PC-9 (cell line): ENCODE measurements at regions not wholly inside any gene's neighbourhood (a gene's known extent, or its start where the extent isn't known, plus 50 kb on each side); places are given as distances from the start of the nearest gene placed in this dataset.

ENCODE experiments used
- BruUV-seq: library from RNA; stranded (reverse); fragments of 400-500 nt; replicated peaks from 2 replicates; lab custom pipeline; 2021; lab: Mats Ljungman, UMichigan
- CTCF ChIA-PET: fragments of 300-600 bp; sonication (Branson Sonifier 250); formaldehyde crosslinking; loops from one replicate; lab custom pipeline; 2022; ENCODE audit warnings: antibody characterized with exemption; lab: Charles Lee
- POLR2A ChIA-PET: fragments of 300-600 bp; sonication (Branson Sonifier 250); formaldehyde crosslinking; loops from one replicate; lab custom pipeline; 2022; ENCODE audit warnings: antibody characterized with exemption; ENCODE audit not compliant: unreplicated experiment; lab: Charles Lee
- DNase-seq, 2 experiments: peaks; one replicate each; pipeline versions ENCODE4 v3.0.0 to v3.0.0-alpha.2; 2015 to 2022; ENCODE audit warnings: mixed read lengths in 1 of 2
- H2AFZ ChIP-seq: fragments of 200-600 bp; sonication (generic); 2 replicates; pipeline ENCODE4 v1.8.1; 2017; ENCODE audit warnings: antibody characterized with exemption
- H3F3A ChIP-seq: fragments of 200-600 bp; sonication (generic); 2 replicates; pipeline ENCODE4 v1.8.1; 2017; ENCODE audit warnings: antibody characterized with exemption, mild to moderate bottlenecking, low read depth; ENCODE audit not compliant: insufficient read depth
- H3K27ac ChIP-seq: fragments of 200-600 bp; sonication (generic); 2 replicates; pipeline ENCODE4 v1.6.1; 2016; ENCODE audit warnings: mixed run types
- H3K27me3 ChIP-seq: fragments of 200-600 bp; sonication (generic); 2 replicates; pipeline ENCODE4 v1.6.1; 2016; ENCODE audit warnings: low read depth, mixed run types; ENCODE audit not compliant: insufficient read depth
- H3K36me3 ChIP-seq: fragments of 200-600 bp; sonication (generic); 2 replicates; pipeline ENCODE4 v1.6.1; 2016; ENCODE audit warnings: low read depth, mixed run types
- H3K4me1 ChIP-seq: fragments of 200-600 bp; sonication (generic); replicated peaks from 2 replicates; pipeline ENCODE4 v1.6.1; 2016; ENCODE audit warnings: mixed run types; ENCODE audit not compliant: insufficient read depth
- H3K4me2 ChIP-seq: fragments of 200-600 bp; sonication (generic); 2 replicates; pipeline ENCODE4 v1.6.1; 2017; ENCODE audit warnings: mixed run types
- H3K4me3 ChIP-seq: fragments of 200-600 bp; sonication (generic); 2 replicates; pipeline ENCODE4 v1.6.1; 2016; ENCODE audit warnings: mixed run types
- H3K79me2 ChIP-seq: fragments of 200-600 bp; sonication (generic); 2 replicates; pipeline ENCODE4 v1.6.1; 2017; ENCODE audit warnings: low read depth, mixed run types
- H3K9me2 ChIP-seq: fragments of 200-600 bp; sonication (generic); 2 replicates; pipeline ENCODE4 v1.8.1; 2017; ENCODE audit warnings: mild to moderate bottlenecking; ENCODE audit not compliant: insufficient read depth
- H3K9me3 ChIP-seq: fragments of 200-600 bp; sonication (generic); 2 replicates; pipeline ENCODE4 v1.8.1; 2016; ENCODE audit warnings: low read depth; ENCODE audit not compliant: insufficient read depth
- H4K20me1 ChIP-seq: fragments of 200-600 bp; sonication (generic); 2 replicates; pipeline ENCODE4 v1.8.1; 2017; ENCODE audit not compliant: insufficient read depth
- EZH2 ChIP-seq: fragments of 200-600 bp; sonication (generic); IDR thresholded peaks from 2 replicates; pipeline ENCODE4 v1.8.0; 2017; ENCODE audit warnings: antibody characterized with exemption, low read depth
- intact Hi-C: fragments of 100-400 bp; cut with micrococcal nuclease; formaldehyde crosslinking; loops from one replicate; pipeline ENCODE4 v1.10.0; 2022; ENCODE audit not compliant: unreplicated experiment
- TF ChIP-seq, protein P1 (sequence below): fragments of 200-600 bp; sonication (generic); conservative IDR thresholded peaks from 2 replicates; pipeline ENCODE4 v1.6.1; 2017; ENCODE audit warnings: mixed run types, antibody characterized with exemption, mild to moderate bottlenecking, moderate library complexity

DNA sequence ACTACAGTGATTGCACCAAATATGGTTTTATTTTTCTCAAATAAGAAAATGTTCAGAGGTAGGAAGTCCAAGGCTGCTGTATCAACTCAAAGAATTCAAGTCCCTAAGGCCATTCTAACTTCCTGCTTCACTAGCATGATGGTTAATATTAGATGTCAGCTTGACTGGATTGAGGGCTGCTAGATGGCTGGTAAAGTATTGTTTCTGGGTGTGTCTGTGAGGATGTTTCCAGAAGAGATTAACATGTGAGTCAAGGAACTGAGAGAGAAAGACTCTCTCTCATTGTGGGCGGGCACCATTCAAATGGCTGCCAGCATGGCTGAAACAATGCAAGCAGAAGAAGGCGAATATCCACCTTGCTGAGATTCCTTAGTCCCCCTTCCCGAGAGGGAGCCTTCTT, 77.4 kb upstream of the NRBF2 start:
- no peak for DNase-seq
- Histone ChIP-seq H3K27me3 (no peaks in the 10 kb centered on the region), H3K9me3 (no peaks in the 10 kb centered on the region)

DNA sequence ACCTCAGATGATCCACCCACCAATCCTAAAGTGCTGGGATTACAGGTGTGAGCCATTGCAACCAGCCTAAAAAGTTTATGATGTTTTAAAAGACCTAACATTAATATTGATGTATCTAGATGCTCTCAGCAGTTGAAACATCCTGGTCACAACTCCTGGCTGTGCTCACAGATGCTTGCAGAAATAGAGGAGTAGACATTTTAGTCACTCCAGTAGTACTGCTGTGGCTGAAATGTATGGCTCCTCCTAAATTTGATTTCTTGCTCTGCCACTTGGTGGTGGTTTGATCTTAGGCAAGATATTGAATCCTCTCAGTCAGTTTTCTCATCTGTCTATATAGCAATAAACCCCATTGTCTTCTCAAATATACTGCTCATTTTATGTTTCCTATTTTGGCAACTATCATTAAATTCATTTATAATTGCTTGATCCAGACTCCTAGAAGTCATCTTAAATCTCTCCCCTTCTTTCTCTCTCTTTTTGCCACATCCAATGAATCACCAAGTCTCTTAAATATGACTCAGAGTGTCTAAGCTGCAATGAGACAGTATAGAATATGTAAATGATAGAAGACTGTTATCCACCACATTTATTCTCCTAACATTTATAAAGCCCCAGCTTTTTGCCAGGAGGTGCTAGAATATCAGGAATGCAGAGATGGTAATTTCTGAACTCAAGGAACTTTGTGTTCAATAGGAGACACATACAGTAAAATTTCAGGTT, 78.1 kb upstream of the NRBF2 start:
- Histone ChIP-seq H3K79me2 (no peaks in the 10 kb centered on the region), H3K27ac (no peak overlapping the region), H3K4me2 (no peak overlapping the region), H3K4me3 (no peak overlapping the region), H3K9me2 (no peaks in the 10 kb centered on the region), H4K20me1 (no peaks in the 10 kb centered on the region), H3K9me3 (no peaks in the 10 kb centered on the region), H3K36me3 (no peaks in the 10 kb centered on the region), H2AFZ (no peak overlapping the region), H3F3A (no peaks in the 10 kb centered on the region), H3K27me3 (no peaks in the 10 kb centered on the region), H3K4me1 (no peaks in the 10 kb centered on the region)
- CTCF ChIA-PET, result no interaction called here
- intact Hi-C loops, result no loop called here
- TF ChIP-seq, protein P1, sequence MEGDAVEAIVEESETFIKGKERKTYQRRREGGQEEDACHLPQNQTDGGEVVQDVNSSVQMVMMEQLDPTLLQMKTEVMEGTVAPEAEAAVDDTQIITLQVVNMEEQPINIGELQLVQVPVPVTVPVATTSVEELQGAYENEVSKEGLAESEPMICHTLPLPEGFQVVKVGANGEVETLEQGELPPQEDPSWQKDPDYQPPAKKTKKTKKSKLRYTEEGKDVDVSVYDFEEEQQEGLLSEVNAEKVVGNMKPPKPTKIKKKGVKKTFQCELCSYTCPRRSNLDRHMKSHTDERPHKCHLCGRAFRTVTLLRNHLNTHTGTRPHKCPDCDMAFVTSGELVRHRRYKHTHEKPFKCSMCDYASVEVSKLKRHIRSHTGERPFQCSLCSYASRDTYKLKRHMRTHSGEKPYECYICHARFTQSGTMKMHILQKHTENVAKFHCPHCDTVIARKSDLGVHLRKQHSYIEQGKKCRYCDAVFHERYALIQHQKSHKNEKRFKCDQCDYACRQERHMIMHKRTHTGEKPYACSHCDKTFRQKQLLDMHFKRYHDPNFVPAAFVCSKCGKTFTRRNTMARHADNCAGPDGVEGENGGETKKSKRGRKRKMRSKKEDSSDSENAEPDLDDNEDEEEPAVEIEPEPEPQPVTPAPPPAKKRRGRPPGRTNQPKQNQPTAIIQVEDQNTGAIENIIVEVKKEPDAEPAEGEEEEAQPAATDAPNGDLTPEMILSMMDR, result no peak
- no peak for TF ChIP-seq EZH2
- BruUV-seq, result no TSS peak
- POLR2A ChIA-PET, result no interaction called here
- no peak for DNase-seq

More for the DNA sequence above, 77.4 kb upstream of the NRBF2 start:
- TF ChIP-seq EZH2, result no peak
- TF ChIP-seq, protein P1, result no peak
- Histone ChIP-seq H3K27ac (no peak overlapping the region), H4K20me1 (no peaks in the 10 kb centered on the region), H3K36me3 (no peaks in the 10 kb centered on the region), H3K9me2 (no peaks in the 10 kb centered on the region), H3K4me2 (no peak overlapping the region), H3K79me2 (no peaks in the 10 kb centered on the region), H2AFZ (no peak overlapping the region), H3K4me3 (no peak overlapping the region), H3F3A (no peaks in the 10 kb centered on the region), H3K4me1 (no peaks in the 10 kb centered on the region)
- BruUV-seq, result no TSS peak
- intact Hi-C loops, result no loop called here
- CTCF ChIA-PET, result no interaction called here
- POLR2A ChIA-PET, result no interaction called here

DNA sequence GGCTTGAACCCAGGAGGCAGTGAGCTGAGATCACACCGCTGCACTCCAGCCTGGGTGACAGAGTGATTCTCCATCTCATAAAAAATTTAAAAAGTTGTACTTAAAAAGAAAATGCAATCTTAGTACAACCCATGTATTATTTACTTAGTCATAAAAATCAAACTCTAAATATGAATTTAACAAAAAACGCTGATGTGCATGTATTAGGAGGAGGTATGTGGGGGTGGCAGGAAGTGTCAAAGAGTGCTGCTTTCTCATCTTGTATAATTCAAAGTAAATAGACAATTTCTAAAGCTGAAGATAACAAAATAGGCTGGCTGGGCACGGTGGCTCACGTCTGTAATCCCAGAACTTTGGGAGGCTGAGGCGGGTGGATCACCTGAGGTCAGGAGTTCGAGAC, 81.0 kb upstream of the NRBF2 start:
- Histone ChIP-seq H3K9me2 (no peaks in the 10 kb centered on the region), H3K4me2 (no peak overlapping the region), H3K36me3 (no peaks in the 10 kb centered on the region), H3K27ac (no peak overlapping the region), H3K4me1 (no peaks in the 10 kb centered on the region), H2AFZ (no peak overlapping the region), H4K20me1 (no peaks in the 10 kb centered on the region), H3K79me2 (no peaks in the 10 kb centered on the region), H3K9me3 (no peaks in the 10 kb centered on the region), H3F3A (no peaks in the 10 kb centered on the region), H3K4me3 (no peak overlapping the region), H3K27me3 (peaks cover 7% of the 10 kb centered on the region; the same call in 1 of the 2 replicates)
- intact Hi-C loops, result no loop called here
- BruUV-seq, result no TSS peak
- TF ChIP-seq EZH2, result no peak
- TF ChIP-seq, protein P1, result no peak
- POLR2A ChIA-PET, result no interaction called here
- no peak for DNase-seq
- CTCF ChIA-PET, result no interaction called here
